ENCODE measurements at regions not wholly inside any gene's neighbourhood (a gene's known extent, or its start where the extent isn't known, plus 50 kb on each side); places are given as distances from the start of the nearest gene placed in this dataset.

DNA sequence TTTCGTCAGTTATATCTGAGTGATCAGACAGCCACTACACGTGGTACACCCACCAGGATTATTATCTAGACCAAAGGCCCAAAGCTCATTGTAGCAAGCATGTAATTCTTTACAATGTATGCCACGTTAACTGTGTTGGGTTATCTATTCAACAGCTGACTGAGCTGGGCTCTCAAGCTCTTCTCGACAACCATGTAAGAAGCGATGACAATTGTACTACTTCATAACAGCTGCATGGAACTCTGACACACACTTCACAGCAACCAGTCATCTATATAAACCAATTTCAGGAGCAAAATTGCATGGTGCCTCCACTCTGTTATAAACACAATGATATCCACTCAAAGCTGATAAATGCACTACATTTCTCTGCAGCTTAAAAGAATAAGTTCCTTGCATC lies 701.8 kb downstream of the NR4A2 start:
- TF ChIP-seq POLR2A (IDR thresholded peaks at IDR 0.05) = no peak
- TF ChIP-seq, protein P1, sequence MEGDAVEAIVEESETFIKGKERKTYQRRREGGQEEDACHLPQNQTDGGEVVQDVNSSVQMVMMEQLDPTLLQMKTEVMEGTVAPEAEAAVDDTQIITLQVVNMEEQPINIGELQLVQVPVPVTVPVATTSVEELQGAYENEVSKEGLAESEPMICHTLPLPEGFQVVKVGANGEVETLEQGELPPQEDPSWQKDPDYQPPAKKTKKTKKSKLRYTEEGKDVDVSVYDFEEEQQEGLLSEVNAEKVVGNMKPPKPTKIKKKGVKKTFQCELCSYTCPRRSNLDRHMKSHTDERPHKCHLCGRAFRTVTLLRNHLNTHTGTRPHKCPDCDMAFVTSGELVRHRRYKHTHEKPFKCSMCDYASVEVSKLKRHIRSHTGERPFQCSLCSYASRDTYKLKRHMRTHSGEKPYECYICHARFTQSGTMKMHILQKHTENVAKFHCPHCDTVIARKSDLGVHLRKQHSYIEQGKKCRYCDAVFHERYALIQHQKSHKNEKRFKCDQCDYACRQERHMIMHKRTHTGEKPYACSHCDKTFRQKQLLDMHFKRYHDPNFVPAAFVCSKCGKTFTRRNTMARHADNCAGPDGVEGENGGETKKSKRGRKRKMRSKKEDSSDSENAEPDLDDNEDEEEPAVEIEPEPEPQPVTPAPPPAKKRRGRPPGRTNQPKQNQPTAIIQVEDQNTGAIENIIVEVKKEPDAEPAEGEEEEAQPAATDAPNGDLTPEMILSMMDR (IDR thresholded peaks at IDR 0.05) = no peak

All from right lobe of liver (tissue), 4 donors.